COLO668 (cell line): ENCODE measurements at regions not wholly inside any gene's neighbourhood (a gene's known extent, or its start where the extent isn't known, plus 50 kb on each side); places are given as distances from the start of the nearest gene placed in this dataset.
A peak's percentile ranks its signal among the peaks of the same experiment; 100 is the strongest.
"Not testable (repeated sequence)": the region's sequence is repeated elsewhere in the genome, so short reads cannot be mapped to it uniquely, and the experiment has no call there.

ENCODE experiments used
- DNase-seq: peaks from one replicate; lab custom pipeline; 2025; ENCODE audit not compliant: unreplicated experiment; lab: John Stamatoyannopoulos, UW

- DNase-seq = no peak
Observed at GRCh38 chr12:38016602-38017001, 300.0 kb upstream of the ALG10B start.

- DNase-seq = no peak
Observed at GRCh38 chr12:38025916-38026315, 290.7 kb upstream of the ALG10B start.

DNA sequence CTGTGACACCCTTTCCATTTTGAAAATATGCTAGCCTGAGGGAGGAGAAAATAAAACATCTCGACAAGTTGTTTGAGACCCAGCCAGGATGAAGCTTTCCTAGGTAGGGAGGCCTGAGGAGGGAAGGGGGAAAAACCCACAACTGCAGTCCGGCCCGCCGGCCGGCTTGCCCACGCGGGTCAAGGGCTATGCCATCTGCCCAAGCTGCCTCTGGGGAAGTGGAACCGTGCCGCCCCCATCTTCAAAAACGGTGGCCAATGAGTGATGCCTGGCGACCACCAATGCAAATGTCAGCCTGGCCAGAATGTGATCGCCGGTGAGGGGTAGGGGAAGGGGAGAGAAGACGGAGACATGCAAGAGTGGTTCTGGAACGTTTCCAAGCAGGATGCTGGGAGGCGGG, 263.5 kb upstream of the ALG10B start:
- no peak for DNase-seq

DNA sequence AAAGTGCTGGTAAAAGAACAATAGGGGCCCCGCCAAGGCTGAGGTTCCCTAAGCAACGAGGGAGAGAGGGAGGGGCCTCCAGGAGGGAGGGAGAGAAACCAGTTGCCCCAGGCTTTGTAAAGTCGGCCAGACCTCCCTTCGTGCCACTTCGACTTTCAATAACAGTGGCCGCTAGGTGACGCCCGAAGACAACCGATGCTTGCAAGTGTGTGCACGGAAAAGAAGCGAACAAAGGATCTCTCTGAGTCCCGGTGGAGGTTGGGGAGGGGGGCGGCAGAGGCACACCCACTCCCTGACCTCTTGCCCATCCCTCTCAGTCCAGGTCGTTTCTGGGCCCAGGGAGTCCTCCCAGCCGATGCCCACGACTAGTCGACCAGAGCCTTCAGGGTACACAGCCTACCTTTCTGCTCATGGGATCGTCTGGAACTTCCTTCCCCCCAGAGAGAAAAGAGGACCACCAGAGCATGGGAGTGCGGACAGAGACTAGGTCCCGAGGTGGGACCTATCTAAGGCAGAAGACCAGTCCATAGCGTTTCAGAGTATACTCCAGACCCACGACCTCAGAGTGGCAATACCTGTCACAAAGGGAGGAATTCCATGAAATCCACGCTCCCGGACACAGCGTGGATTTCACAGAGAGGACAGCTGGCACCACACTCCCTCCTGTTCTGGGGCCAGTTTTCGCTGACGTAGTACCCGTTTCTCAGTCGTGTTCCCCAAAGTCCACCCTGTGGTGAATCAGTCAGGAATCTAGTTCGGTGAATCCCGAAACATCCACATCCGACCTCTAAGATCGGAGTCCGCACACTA, 262.7 kb upstream of the ALG10B start:
- peak; percentile 49 for DNase-seq

DNA sequence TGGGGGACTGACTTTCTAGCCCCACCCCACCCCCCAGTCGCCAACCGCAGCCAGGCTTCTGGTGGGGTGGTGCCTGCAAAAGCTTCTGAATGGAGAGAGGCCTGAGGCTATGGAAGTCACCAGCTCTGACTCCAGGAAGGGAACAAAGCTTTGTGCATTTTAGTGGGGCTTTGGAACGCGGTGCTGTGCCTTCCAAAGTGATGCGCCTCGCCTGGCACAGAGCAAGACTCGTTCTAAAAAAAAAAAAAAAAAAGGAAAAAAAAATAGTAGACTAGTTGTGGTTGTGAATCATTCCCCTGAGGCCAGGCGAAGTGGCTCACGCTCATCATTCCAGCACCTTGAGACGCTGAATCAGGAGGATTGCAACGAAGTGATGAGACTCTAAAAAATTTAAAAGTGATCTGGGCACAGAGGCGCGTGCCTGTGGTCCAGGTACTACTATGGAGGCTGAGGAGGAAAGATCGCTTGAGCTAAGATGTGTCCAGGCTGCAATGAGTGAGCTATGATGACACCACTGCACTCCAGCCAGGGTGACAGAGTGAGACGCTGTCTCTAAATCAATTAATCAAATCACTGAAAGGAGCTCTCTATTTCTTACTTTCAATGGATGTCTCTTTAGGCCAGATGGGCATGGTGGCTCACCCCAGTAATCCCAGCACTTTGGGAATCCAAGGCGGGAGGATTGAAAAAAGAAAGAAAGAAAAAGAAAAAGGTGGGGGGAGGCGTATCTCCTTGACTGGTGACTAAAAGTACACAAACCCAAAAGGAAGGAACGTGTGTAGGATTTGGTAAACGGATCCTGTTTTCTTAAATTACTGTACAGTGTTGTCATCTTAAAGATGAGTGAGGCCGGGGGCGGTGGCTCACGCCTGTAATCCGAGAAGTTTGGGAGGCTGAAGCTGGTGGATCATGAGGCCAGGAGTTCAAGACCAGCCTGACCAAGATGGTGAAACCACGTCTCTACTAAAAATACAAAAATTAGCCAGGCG, 259.6 kb upstream of the ALG10B start:
- DNase-seq = no peak

- no peak for DNase-seq
Observed at GRCh38 chr12:38099686-38100085, 216.9 kb upstream of the ALG10B start.

DNA sequence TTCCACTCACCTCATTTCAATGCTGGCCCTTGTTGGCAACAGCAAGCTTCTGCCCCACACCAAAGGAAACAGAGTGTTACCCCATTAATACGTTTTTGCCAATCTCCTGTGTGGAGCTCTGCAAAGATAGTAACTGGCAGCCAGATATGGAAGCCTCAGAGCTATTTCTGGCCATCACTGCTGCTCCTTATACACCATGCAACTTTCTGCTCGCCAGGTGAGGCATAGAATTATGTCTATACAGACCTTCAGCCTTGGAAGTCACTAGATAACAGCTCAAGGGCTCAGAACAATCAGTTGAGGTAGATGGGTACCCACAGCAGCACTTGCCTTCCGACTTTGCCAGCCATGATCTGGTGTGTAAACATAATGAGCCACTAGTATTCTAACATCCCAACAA, 214.8 kb upstream of the ALG10B start:
- DNase-seq = no peak

- DNase-seq = no peak
Observed at GRCh38 chr12:38102197-38102596, 214.4 kb upstream of the ALG10B start.

DNA sequence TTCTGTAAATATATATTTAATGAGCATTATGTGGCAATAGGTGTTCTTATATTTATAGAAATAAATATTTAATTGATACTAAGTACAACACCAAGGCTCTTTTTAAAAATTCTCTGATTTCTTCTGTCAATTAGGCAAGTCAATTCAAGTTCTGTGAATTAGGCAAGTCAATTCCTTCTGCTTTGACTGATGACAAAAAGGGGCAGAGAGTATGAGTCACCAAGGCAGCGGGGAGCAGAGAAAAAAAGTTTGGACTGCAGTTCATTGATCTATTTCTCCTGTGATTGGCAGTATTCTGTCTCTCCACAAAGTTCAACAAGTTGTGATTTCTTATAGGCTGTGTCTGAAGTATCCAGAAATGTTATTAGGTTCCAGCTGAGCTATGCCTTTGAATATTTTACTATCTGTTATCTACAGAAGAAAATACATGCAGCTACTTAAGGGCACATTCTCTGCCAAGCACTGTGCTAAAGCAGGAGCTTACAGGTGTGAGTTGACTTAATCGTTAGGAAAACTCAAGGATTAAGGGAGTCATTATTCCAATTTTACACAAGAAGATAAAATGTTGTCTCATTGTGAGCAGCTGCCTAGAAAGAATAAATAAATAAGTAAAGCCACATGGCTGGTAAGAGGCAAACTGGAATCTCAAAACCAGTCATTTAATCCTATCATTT, 206.4 kb upstream of the ALG10B start:
- no peak for DNase-seq

- DNase-seq = no peak
Observed at GRCh38 chr12:38113991-38114390, 202.6 kb upstream of the ALG10B start.

DNA sequence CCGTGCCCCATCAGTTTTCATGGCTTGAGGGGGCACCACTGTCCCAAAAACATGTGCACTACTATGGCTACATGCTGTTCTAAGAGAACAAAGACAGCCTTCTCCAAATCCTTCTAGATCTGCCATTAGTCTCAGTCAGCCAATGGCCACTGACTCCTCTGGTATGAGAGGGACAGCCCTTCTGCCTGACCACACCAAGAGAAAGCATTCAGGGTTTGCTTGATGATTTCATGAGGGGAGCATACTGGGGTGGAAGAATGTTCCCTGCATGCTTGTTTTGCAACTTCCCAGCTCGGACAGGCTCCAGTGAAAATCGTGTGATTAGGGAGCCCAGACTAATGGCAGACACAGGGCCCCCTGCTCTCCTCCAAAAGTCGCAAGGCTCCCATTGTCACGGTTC, 199.6 kb upstream of the ALG10B start:
- no peak for DNase-seq

GRCh38 chr12:38118632-38119031, 197.9 kb upstream of the ALG10B start:
- no peak for DNase-seq

- DNase-seq = no peak
Observed at GRCh38 chr12:38120438-38120837, 196.1 kb upstream of the ALG10B start.

GRCh38 chr12:38123028-38123427, 193.5 kb upstream of the ALG10B start:
- not testable (repeated sequence) for DNase-seq

DNA sequence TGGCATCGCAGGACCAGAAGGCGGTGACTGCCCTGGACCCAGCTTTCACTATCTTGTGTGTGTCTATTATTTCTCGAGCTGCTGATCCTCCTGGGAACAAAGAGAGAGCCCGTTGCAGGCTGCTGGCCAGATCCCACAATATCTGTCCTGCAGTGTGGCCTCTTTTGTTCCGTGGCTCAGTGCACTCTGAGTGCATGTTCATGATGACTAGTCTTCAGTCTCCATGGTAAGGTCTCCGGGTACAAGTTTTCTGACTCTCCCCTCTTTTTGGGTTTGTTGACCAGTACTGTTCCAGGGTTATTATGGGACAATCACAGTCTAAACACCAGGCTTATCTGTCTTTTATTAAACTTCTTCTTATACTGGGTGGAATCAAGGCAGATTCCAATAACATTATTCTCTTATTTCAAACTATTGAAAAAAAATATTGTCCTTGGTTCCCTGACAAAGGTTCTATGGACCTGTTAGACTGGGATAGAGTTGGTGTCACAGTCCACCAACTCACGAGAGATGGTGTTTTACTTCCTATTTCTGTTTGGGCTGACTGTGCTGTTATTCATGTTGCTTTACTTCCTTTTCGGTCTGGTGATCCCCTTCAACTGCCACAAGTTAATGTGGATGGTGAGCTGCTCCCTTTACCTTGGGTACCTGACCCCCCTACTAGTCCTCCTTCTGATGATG, 192.9 kb upstream of the ALG10B start:
- peak; percentile 12 for DNase-seq

DNA sequence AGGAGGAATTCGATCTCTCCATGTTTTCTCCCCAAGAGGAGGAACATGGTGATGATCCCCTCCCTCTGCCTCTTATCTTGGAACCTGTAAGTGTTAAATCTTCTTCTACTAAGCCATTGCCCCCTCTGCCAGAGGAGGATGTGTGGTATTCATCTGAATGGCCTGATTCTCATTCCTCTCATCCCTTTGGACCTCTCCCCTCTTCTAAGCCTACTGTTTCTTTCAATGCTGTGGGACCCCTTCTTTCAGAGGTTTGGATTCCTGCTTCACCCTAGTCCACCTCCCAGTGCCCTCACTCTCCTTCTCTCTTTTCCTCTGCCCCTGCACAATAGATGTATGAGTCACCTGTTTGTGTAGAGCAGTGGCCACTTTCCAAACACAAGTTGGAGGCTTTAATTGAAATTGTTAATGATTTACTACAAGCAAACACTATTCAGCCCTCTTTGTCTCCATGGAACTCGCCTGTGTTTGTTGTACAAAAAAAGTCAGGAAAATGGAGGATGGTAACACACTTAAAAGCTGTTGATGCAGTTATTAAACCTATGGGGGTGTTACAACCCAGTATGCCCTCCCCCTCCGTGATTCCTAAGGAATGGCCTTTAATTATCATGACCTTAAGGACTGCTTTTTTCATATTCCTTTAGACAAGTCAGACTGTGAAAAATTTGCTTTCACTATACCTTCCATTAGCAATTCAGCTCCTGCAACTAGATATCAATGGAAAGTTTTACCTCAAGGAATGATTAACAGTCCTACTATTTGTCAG, 192.1 kb upstream of the ALG10B start:
- peak; percentile 25 for DNase-seq

DNA sequence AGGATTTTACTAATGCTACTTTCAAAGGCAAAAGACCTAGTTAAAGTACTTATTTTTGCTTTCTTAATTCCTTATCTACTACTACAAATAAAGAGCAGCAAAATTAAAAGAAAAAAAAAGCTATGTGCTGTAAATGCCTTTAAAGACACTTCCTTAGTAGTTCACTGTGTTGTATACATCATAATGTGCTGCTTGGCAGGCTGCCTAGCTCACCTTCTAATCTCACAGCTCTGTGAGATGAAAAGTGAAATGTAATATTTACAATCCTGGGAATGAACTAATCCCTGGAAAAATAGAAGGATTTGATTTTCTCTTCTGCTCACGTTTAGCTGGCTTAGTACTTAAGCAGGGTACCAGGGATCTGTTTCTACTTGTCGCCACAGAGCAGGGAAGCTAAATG, 184.4 kb upstream of the ALG10B start:
- no peak for DNase-seq

DNA sequence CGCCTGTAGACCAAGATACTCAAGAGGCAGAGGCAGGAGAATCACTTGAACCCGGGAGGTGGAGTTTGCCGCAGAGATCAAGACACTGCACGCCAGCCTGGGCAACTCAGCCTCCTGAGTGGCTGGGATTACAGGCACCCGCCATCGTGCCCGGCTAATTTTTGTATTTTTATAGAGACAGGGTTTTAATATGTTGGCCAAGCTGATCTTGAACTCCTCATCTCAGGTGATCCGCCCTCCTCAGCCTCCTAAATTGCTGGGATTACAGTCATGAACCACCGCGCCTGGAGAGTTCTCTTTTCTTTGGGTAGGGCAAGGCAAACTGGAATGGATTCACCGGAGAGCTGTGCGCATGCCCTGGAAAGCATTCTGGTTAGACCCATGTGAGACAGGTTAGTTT, 179.3 kb upstream of the ALG10B start:
- DNase-seq = no peak

DNA sequence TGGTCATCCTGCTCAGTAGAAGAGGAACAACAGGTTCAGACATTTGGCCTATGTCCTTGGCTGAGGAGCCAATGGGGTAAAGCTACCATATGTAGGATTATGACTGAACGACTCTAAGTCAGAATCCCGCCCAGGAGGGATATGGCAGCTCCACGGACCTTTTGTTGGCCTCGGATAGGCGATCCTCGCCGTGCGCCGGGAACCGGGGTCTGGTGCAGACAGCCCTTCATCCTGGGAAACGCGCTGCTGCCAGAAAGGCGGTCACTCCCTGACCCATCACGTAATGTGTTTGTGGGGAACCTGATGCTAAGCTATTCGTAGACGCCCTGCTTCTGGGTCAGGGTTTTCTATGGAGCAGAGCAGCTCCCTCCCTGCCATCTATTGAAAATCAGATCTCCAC, 178.9 kb upstream of the ALG10B start:
- DNase-seq = no peak
